Trophoblast cell (in vitro differentiated cells and primary cell): ENCODE measurements at regions not wholly inside any gene's neighbourhood (a gene's known extent, or its start where the extent isn't known, plus 50 kb on each side); places are given as distances from the start of the nearest gene placed in this dataset.
A peak's percentile ranks its signal among the peaks of the same experiment; 100 is the strongest.

ENCODE experiments used
- DNase-seq, 2 donors: peaks; one replicate each; pipeline ENCODE4 v3.0.0-alpha.2; 2016
- H2AFZ ChIP-seq: 2 replicates; pipeline ENCODE4 v1.6.1; 2013; ENCODE audit warnings: low read length, moderate library complexity, mild to moderate bottlenecking; ENCODE audit not compliant: insufficient read depth, poor library complexity
- H2AK5ac ChIP-seq: 2 replicates; pipeline ENCODE4 v1.6.1; 2013; ENCODE audit warnings: mild to moderate bottlenecking, low read length
- H2BK120ac ChIP-seq: 2 replicates; pipeline ENCODE4 v1.6.1; 2013; ENCODE audit warnings: low read length, mild to moderate bottlenecking, moderate library complexity; ENCODE audit not compliant: insufficient read depth, poor library complexity
- H2BK12ac ChIP-seq: 2 replicates; pipeline ENCODE4 v1.6.1; 2013; ENCODE audit warnings: mild to moderate bottlenecking, low read length, moderate library complexity
- H2BK5ac ChIP-seq: 2 replicates; pipeline ENCODE4 v1.6.1; 2013; ENCODE audit warnings: low read length, low read depth, moderate library complexity, mild to moderate bottlenecking; ENCODE audit not compliant: poor library complexity
- H3K14ac ChIP-seq: 2 replicates; pipeline ENCODE4 v1.6.1; 2013; ENCODE audit warnings: mild to moderate bottlenecking, low read length
- H3K18ac ChIP-seq: 2 replicates; pipeline ENCODE4 v1.6.1; 2013; ENCODE audit warnings: mild to moderate bottlenecking, low read length
- H3K23ac ChIP-seq: 2 replicates; pipeline ENCODE4 v1.6.1; 2013; ENCODE audit warnings: low read length
- H3K27ac ChIP-seq: 2 replicates; pipeline ENCODE4 v1.5.1; 2013; ENCODE audit warnings: low read depth, mild to moderate bottlenecking, inconsistent platforms, low read length, moderate library complexity
- H3K27me3 ChIP-seq: 2 replicates; pipeline ENCODE4 v1.6.1; 2013; ENCODE audit warnings: inconsistent platforms, mild to moderate bottlenecking, low read length, moderate library complexity; ENCODE audit not compliant: insufficient read depth
- H3K36me3 ChIP-seq, 2 experiments: 1 replicate in 1 of 2; 2 replicates in 1 of 2; pipeline ENCODE4 v1.6.1; 2013; ENCODE audit warnings: low read length in 2 of 2, mild to moderate bottlenecking in 2 of 2, moderate library complexity in 1 of 2; ENCODE audit not compliant: insufficient read depth in 2 of 2, control insufficient read depth in 1 of 2
- H3K4ac ChIP-seq: 2 replicates; pipeline ENCODE4 v1.6.1; 2013; ENCODE audit warnings: low read depth, mild to moderate bottlenecking, low read length, moderate library complexity
- H3K4me1 ChIP-seq, 2 experiments: 1 replicate in 1 of 2; 2 replicates in 1 of 2; pipeline ENCODE4 v1.6.1; 2013; ENCODE audit warnings: low read length in 2 of 2, mild to moderate bottlenecking in 2 of 2, moderate library complexity in 1 of 2; ENCODE audit not compliant: insufficient read depth in 2 of 2, control insufficient read depth in 1 of 2
- H3K4me2 ChIP-seq: 2 replicates; pipeline ENCODE4 v1.6.1; 2013; ENCODE audit warnings: inconsistent platforms, mild to moderate bottlenecking, low read length, moderate library complexity
- H3K4me3 ChIP-seq: 2 replicates; pipeline ENCODE4 v1.5.1; 2013; ENCODE audit warnings: mild to moderate bottlenecking, low read depth, low read length, inconsistent platforms
- H3K79me1 ChIP-seq: one replicate; pipeline ENCODE4 v1.6.1; 2013; ENCODE audit warnings: low read length
- H3K79me2 ChIP-seq: 2 replicates; pipeline ENCODE4 v1.6.1; 2013; ENCODE audit warnings: low read length, mild to moderate bottlenecking; ENCODE audit not compliant: control insufficient read depth, insufficient read depth, poor library complexity
- H3K9ac ChIP-seq: 2 replicates; pipeline ENCODE4 v1.6.1; 2013; ENCODE audit warnings: mild to moderate bottlenecking, low read length
- H3K9me3 ChIP-seq: 2 replicates; pipeline ENCODE4 v1.6.1; 2013; ENCODE audit warnings: low read depth, mild to moderate bottlenecking, control low read depth, inconsistent platforms, low read length; ENCODE audit not compliant: insufficient read depth
- H4K12ac ChIP-seq: 2 replicates; pipeline ENCODE4 v1.6.1; 2013; ENCODE audit warnings: low read depth, mild to moderate bottlenecking, low read length, moderate library complexity
- H4K8ac ChIP-seq: 2 replicates; pipeline ENCODE4 v1.6.1; 2013; ENCODE audit warnings: low read depth, mild to moderate bottlenecking, low read length, moderate library complexity
- H4K91ac ChIP-seq: one replicate; pipeline ENCODE4 v1.6.1; 2013; ENCODE audit warnings: low read depth, mild to moderate bottlenecking, low read length, moderate library complexity
- WGBS: extraction: QIAGEN DNeasy Blood & Tissue Kit; methylation state at CpG from one replicate; pipeline ENCODE4 v1.1.7; 2013; ENCODE audit warnings: missing lambda C conversion rate; ENCODE audit not compliant: insufficient read length, insufficient coverage; ENCODE audit errors: extremely low coverage; 5-methylcytosine and 5-hydroxymethylcytosine counted together

- Histone ChIP-seq H3K79me2 (no peaks in the 10 kb centered on the region), H2AFZ (no peak overlapping the region), H2BK5ac (no peak overlapping the region), H3K23ac (no peak overlapping the region), H4K91ac (no peak overlapping the region), H3K4ac (no peak overlapping the region), H4K12ac (no peak overlapping the region), H3K27me3 (no peaks in the 10 kb centered on the region), H3K36me3 (no peaks in the 10 kb centered on the region), H2AK5ac (no peak overlapping the region), H3K4me3 (no peak overlapping the region), H3K4me2 (no peak overlapping the region), H2BK120ac (no peak overlapping the region), H4K8ac (no peak overlapping the region), H3K9ac (no peak overlapping the region), H3K27ac (no peak overlapping the region), H3K4me1 (no peaks in the 10 kb centered on the region), H3K14ac (no peak overlapping the region), H2BK12ac (no peak overlapping the region), H3K18ac (no peak overlapping the region), H3K79me1 (no peaks in the 10 kb centered on the region), H3K9me3 (peaks cover 2% of the 10 kb centered on the region)
- no CpG with 5 or more reads among the region's 4 CpGs for WGBS
- no peak for DNase-seq
These were observed 238.2 kb upstream of the KCNK2 start for GRCh38 chr1:214844319-214844718.

DNA sequence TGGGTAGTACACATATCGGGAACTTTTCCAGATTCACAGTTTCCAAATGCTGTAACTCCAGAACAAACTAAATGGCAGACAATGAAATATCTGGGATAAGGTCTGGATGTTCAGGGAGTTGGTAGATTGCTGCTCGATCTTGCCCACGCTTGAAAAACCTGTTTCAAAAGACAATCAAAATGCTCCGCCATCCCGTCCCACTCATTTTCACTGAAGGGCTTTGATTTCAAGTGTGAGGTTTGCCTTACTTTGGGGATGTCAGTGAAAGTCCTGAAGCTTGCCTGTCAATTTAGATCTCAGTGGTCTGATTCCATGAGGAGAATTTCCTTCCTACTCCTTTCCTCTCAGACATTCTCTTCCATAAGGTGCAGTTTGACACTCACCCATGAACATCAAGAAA lies 236.3 kb upstream of the KCNK2 start:
- Histone ChIP-seq H3K27me3 (no peaks in the 10 kb centered on the region), H3K4me2 (no peak overlapping the region), H2BK5ac (no peak overlapping the region), H3K9me3 (peaks cover 2% of the 10 kb centered on the region), H2BK12ac (no peak overlapping the region), H3K79me2 (no peaks in the 10 kb centered on the region), H3K18ac (no peak overlapping the region), H3K4me1 (no peaks in the 10 kb centered on the region), H3K79me1 (no peaks in the 10 kb centered on the region), H3K36me3 (no peaks in the 10 kb centered on the region), H2BK120ac (no peak overlapping the region), H3K14ac (no peak overlapping the region), H3K9ac (no peak overlapping the region), H3K23ac (no peak overlapping the region), H3K4ac (no peak overlapping the region), H4K91ac (no peak overlapping the region), H3K27ac (no peak overlapping the region), H4K8ac (no peak overlapping the region), H2AK5ac (no peak overlapping the region), H3K4me3 (no peak overlapping the region), H2AFZ (no peak overlapping the region), H4K12ac (no peak overlapping the region)
- WGBS: no CpG with 5 or more reads among the region's 5 CpGs
- no peak for DNase-seq

DNA sequence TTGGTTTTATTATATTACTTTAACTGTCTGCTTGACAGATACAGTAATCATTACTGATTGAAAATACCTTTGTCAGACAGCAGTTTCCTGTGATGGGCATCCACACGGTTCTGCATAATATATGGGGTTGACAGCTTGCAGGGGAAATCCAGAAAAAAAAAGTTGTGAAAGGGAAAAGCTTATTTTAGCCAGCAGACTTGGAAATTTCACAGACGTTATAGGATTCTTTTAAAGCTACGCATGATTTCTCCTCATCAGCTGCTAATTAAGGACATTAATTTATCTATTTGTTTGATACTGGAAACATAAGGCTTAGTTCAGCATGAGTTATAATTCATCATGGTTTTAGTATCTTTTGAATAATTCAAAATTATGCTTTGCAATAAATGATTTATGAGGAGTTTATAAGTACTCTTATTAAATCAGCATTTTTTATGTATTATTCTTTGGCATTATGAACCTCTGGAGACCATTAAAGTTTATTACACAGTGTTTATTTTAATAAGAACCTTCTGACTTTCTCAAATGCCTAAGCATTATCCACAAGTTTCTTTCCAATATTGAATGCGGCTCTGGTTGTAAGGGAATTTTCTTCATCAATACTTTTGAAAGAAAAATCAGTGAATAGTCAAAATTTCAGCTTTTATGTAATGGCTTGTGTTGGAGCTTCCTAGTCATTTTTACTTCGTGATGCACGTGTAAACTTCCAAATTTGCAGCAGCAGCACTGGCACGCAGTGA lies 235.3 kb upstream of the KCNK2 start:
- Histone ChIP-seq H3K36me3 (no peaks in the 10 kb centered on the region), H2AK5ac (no peak overlapping the region), H3K18ac (no peak overlapping the region), H3K9ac (no peak overlapping the region), H4K8ac (no peak overlapping the region), H3K14ac (no peak overlapping the region), H3K4me3 (peak overlapping the region; percentile 44), H3K79me1 (no peaks in the 10 kb centered on the region), H4K91ac (no peak overlapping the region), H3K4me1 (no peaks in the 10 kb centered on the region), H3K4me2 (no peak overlapping the region), H3K23ac (no peak overlapping the region), H3K4ac (no peak overlapping the region), H2BK12ac (no peak overlapping the region), H2BK5ac (no peak overlapping the region), H3K9me3 (peaks cover 2% of the 10 kb centered on the region), H2BK120ac (no peak overlapping the region), H3K27me3 (no peaks in the 10 kb centered on the region), H2AFZ (no peak overlapping the region), H3K79me2 (no peaks in the 10 kb centered on the region), H4K12ac (no peak overlapping the region), H3K27ac (no peak overlapping the region)
- no CpG with 5 or more reads among the region's 7 CpGs for WGBS
- DNase-seq: no peak

DNA sequence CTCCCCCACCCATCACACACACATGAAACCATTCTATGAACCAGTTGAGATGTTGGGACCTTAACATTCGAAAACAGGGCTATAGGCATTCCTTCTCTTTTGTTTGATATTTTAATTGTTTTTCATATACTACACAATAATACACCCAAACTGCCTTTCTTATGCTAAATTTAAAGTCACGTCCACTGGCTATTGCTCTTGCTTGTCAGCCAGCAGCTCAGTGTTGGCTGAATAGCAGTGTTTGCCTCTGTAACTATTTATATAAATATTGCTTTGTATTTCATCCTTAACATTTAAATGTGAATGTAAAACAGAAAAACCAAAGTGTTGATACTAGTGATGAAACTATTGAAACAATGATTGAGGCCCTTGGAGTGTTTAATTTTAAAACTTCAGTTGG lies 234.4 kb upstream of the KCNK2 start:
- Histone ChIP-seq H3K79me1 (no peaks in the 10 kb centered on the region), H2AK5ac (no peak overlapping the region), H3K4me2 (no peak overlapping the region), H2AFZ (no peak overlapping the region), H3K18ac (no peak overlapping the region), H3K14ac (no peak overlapping the region), H4K91ac (no peak overlapping the region), H2BK120ac (no peak overlapping the region), H3K9ac (no peak overlapping the region), H3K4ac (no peak overlapping the region), H4K8ac (no peak overlapping the region), H3K9me3 (peaks cover 2% of the 10 kb centered on the region), H3K36me3 (no peaks in the 10 kb centered on the region), H3K27me3 (no peaks in the 10 kb centered on the region), H4K12ac (no peak overlapping the region), H3K4me1 (no peaks in the 10 kb centered on the region), H3K4me3 (no peak overlapping the region), H3K79me2 (no peaks in the 10 kb centered on the region), H2BK5ac (no peak overlapping the region), H2BK12ac (no peak overlapping the region), H3K27ac (no peak overlapping the region), H3K23ac (no peak overlapping the region)
- no CpG with 5 or more reads among the region's 2 CpGs for WGBS
- DNase-seq: no peak
